SU-DHL-6 (cell line): ENCODE measurements at regions not wholly inside any gene's neighbourhood (a gene's known extent, or its start where the extent isn't known, plus 50 kb on each side); places are given as distances from the start of the nearest gene placed in this dataset.

Source experiments
- H2AFZ ChIP-seq: fragments of 200-600 bp; sonication (generic); 2 replicates; pipeline ENCODE4 v1.6.1; 2014; ENCODE audit warnings: low read depth, mild to moderate bottlenecking, moderate library complexity, mixed read lengths, antibody characterized with exemption, low read length; ENCODE audit not compliant: severe bottlenecking
- H3F3A ChIP-seq: fragments of 200-600 bp; shearing (Covaris generic); 2 replicates; pipeline ENCODE4 v1.6.0; 2016; ENCODE audit warnings: antibody characterized with exemption, mild to moderate bottlenecking; ENCODE audit not compliant: insufficient read depth
- H3K27ac ChIP-seq: fragments of 200-600 bp; sonication (generic); 2 replicates; pipeline ENCODE4 v1.5.1; 2016; ENCODE audit warnings: low read depth, mild to moderate bottlenecking, low read length, moderate library complexity, mixed read lengths
- H3K27me3 ChIP-seq: fragments of 200-600 bp; sonication (generic), shearing (Covaris generic); 2 replicates; pipeline ENCODE4 v1.6.0; 2014; ENCODE audit warnings: mild to moderate bottlenecking, low read length
- H3K36me3 ChIP-seq: fragments of 200-600 bp; sonication (generic); 2 replicates; pipeline ENCODE4 v1.6.1; 2014; ENCODE audit warnings: mild to moderate bottlenecking, low read length, mixed read lengths
- H3K4me2 ChIP-seq: fragments of 300-600, 200-600 bp; shearing (Covaris generic), sonication (generic); 2 replicates; pipeline ENCODE4 v1.6.0; 2014; ENCODE audit warnings: low read length, low read depth, mild to moderate bottlenecking; ENCODE audit not compliant: poor library complexity, severe bottlenecking
- H3K4me3 ChIP-seq: fragments of 200-600 bp; sonication (generic); 2 replicates; pipeline ENCODE4 v1.5.1; 2014; ENCODE audit warnings: antibody characterized with exemption, low read length, mild to moderate bottlenecking, mixed read lengths; ENCODE audit not compliant: insufficient read depth, poor library complexity, severe bottlenecking
- H3K79me2 ChIP-seq: fragments of 200-600 bp; sonication (generic); 2 replicates; pipeline ENCODE4 v1.6.1; 2014; ENCODE audit warnings: mild to moderate bottlenecking, low read length, moderate library complexity; ENCODE audit not compliant: insufficient read depth
- H3K9ac ChIP-seq: fragments of 200-600 bp; sonication (generic); 2 replicates; pipeline ENCODE4 v1.7.0; 2014; ENCODE audit warnings: mild to moderate bottlenecking, low read length
- H3K9me2 ChIP-seq: fragments of 200-600 bp; sonication (generic); replicated peaks from 2 replicates; pipeline ENCODE4 v1.6.1; 2014; ENCODE audit warnings: low read length; ENCODE audit not compliant: insufficient read depth
- H3K9me3 ChIP-seq: fragments of 200-600 bp; sonication (generic); 2 replicates; pipeline ENCODE4 v1.6.1; 2014; ENCODE audit warnings: low read length, mixed read lengths; ENCODE audit not compliant: insufficient read depth
- H4K20me1 ChIP-seq: fragments of 200-600 bp; sonication (generic); 2 replicates; pipeline ENCODE4 v1.6.1; 2014; ENCODE audit warnings: low read depth, mild to moderate bottlenecking, antibody characterized with exemption, low read length, moderate library complexity, mixed read lengths
- EZH2phosphoT487 ChIP-seq: fragments of 200-600 bp; sonication (generic), shearing (Covaris generic); conservative IDR thresholded peaks from 2 replicates; pipeline ENCODE4 v1.6.1; 2018; ENCODE audit warnings: mild to moderate bottlenecking, antibody characterized with exemption, low read length, moderate library complexity, mixed read lengths
- TF ChIP-seq, protein P1 (sequence below): fragments of 200-600 bp; sonication (generic); IDR thresholded peaks from one replicate; pipeline ENCODE4 v1.5.1; 2017; ENCODE audit warnings: antibody characterized with exemption, mild to moderate bottlenecking, low read length, moderate library complexity; ENCODE audit not compliant: insufficient read depth, poor library complexity, severe bottlenecking

GRCh38 chr16:50881331-50881830, 139.5 kb downstream of the CYLD start:
- Histone ChIP-seq H3K79me2 (no peaks in the 10 kb centered on the region), H3K9ac (no peak overlapping the region), H3K9me2 (no peaks in the 10 kb centered on the region), H3K27me3 (no peaks in the 10 kb centered on the region), H3F3A (no peaks in the 10 kb centered on the region), H3K36me3 (no peaks in the 10 kb centered on the region), H2AFZ (no peak overlapping the region), H4K20me1 (no peaks in the 10 kb centered on the region), H3K9me3 (no peaks in the 10 kb centered on the region), H3K4me3 (no peak overlapping the region), H3K4me2 (no peak overlapping the region), H3K27ac (no peak overlapping the region)
- TF ChIP-seq EZH2phosphoT487, result no peak
- TF ChIP-seq, protein P1, sequence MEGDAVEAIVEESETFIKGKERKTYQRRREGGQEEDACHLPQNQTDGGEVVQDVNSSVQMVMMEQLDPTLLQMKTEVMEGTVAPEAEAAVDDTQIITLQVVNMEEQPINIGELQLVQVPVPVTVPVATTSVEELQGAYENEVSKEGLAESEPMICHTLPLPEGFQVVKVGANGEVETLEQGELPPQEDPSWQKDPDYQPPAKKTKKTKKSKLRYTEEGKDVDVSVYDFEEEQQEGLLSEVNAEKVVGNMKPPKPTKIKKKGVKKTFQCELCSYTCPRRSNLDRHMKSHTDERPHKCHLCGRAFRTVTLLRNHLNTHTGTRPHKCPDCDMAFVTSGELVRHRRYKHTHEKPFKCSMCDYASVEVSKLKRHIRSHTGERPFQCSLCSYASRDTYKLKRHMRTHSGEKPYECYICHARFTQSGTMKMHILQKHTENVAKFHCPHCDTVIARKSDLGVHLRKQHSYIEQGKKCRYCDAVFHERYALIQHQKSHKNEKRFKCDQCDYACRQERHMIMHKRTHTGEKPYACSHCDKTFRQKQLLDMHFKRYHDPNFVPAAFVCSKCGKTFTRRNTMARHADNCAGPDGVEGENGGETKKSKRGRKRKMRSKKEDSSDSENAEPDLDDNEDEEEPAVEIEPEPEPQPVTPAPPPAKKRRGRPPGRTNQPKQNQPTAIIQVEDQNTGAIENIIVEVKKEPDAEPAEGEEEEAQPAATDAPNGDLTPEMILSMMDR, result no peak

GRCh38 chr16:50880926-50881325, 139.0 kb downstream of the CYLD start:
- H3K4me2 ChIP-seq, result no peak overlapping the region
- no peaks in the 10 kb centered on the region for H4K20me1 ChIP-seq
- no peaks in the 10 kb centered on the region for H3K9me3 ChIP-seq
- H3K36me3 ChIP-seq, result no peaks in the 10 kb centered on the region
- no peak overlapping the region for H3K27ac ChIP-seq
- H2AFZ ChIP-seq, result no peak overlapping the region
- H3K4me3 ChIP-seq, result no peak overlapping the region
- H3K79me2 ChIP-seq, result no peaks in the 10 kb centered on the region
- no peaks in the 10 kb centered on the region for H3K27me3 ChIP-seq
- H3K9me2 ChIP-seq, result no peaks in the 10 kb centered on the region
- H3K9ac ChIP-seq, result no peak overlapping the region
- H3F3A ChIP-seq, result no peaks in the 10 kb centered on the region
- TF ChIP-seq, protein P1, result no peak
- TF ChIP-seq EZH2phosphoT487, result no peak

GRCh38 chr16:50879873-50880695, 138.2 kb downstream of the CYLD start:
- Histone ChIP-seq H3K27me3 (no peaks in the 10 kb centered on the region), H3F3A (no peaks in the 10 kb centered on the region), H3K9me3 (no peaks in the 10 kb centered on the region), H3K9me2 (no peaks in the 10 kb centered on the region), H3K4me3 (no peak overlapping the region), H3K36me3 (no peaks in the 10 kb centered on the region), H2AFZ (no peak overlapping the region), H4K20me1 (no peaks in the 10 kb centered on the region), H3K79me2 (no peaks in the 10 kb centered on the region), H3K27ac (no peak overlapping the region), H3K9ac (no peak overlapping the region), H3K4me2 (no peak overlapping the region)
- no peak for TF ChIP-seq EZH2phosphoT487
- TF ChIP-seq, protein P1, result no peak
